HUDEP-2 (cell line): ENCODE measurements at regions not wholly inside any gene's neighbourhood (a gene's known extent, or its start where the extent isn't known, plus 50 kb on each side); places are given as distances from the start of the nearest gene placed in this dataset.

Experiments used
- DNase-seq, 76 experiments: peaks; one replicate each; lab custom pipeline; 2025; ENCODE audit not compliant: unreplicated experiment in 76 of 76; lab: John Stamatoyannopoulos, UW

- no peak for DNase-seq
Measured at GRCh38 chr4:38308728-38309311, 348.6 kb downstream of the PTTG2 start.

DNA sequence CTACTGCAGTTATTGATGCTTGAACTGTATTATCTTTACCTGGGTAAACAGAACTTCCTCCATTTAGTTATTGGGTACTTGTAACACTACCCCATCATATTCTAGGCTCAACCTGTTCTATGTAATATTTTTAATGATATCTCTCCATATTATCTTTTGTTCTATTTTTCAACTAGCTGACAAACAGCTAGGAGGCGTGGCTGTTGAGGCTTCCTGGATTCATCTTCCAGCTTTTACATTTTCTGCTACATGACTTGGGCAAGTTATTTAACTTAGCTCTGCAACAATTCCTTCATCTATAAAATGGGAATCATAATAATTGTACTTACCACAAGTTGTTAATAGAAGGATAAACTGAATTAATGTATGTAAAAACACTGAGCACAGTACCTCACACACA is 349.3 kb downstream of the PTTG2 start:
- DNase-seq = no peak

- no peak for DNase-seq
Measured at GRCh38 chr4:38310446-38311043, 350.3 kb downstream of the PTTG2 start.

GRCh38 chr4:38311495-38312126 is 351.4 kb downstream of the PTTG2 start:
- DNase-seq = no peak

GRCh38 chr4:38313175-38313574 is 350.8 kb upstream of the KLF3 start:
- DNase-seq = no peak

DNA sequence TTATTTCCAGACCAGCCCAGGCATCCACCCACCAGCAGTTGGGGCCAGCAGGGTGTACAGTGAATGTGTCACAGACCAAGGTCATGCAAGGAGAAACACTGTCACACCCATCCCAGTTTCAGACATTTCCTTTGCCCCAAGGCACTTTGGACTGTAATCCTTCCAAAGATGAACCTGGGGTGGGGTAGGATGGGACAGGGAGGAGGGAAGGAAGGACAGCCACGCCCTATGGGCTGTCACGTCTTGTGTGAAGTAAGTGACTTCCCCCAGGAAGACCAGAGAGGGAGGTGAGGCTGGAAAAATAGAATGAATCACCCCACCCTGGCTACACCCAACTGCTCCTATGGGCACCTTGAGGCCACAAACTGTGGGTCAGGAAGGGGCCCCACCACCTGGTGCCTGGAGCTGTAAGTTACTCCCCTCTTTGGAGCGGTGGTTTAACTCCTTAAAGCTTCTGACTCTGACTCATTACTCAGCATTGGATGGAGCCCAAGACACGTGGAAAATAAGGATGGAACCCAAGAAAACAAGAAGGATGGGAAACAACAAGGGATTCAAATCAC is 349.9 kb upstream of the KLF3 start:
- peak in 50 of 76 experiments; percentile 2 to 69 (median 24) for DNase-seq

GRCh38 chr4:38314663-38315062 is 349.3 kb upstream of the KLF3 start:
- DNase-seq = no peak

DNA sequence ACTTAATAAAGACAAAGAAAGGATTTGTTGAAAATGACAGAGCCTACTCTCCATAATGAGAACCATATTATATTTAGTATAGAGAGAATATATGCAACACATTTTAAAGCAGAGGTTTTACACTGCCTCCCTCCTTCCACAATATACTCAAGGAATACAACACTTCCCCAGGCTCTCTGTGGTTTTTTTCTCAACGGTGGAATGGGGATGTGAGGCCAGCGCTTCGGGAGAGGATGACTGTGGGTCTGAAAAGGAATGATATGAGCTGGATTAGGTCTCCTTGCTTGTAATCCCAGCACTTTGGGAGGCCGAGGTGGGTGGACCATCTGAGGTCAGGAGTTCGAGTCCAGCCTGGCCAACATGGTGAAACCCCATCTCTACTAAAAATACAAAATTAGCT is 348.7 kb upstream of the KLF3 start:
- DNase-seq = no peak

DNA sequence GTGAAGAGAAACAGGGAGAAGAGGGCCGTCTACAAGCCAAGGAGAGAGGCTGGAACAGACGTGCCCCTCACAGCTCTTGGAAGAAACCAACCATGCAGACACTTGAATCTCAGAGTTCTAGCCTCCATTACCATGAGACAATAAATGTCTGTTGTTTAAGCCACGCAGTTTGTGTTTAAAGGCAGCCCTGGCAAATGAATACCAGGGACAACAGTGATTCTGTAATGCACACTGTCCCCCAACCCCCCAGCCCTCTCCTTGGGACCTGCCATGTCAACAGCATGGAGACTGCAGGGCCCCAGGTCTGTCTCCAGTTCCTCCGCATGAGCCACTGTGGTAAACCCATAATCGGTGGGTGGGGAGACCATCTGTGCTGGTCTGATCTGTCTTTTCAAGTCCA is 348.0 kb upstream of the KLF3 start:
- DNase-seq = no peak

- peak in 3 of 76 experiments; percentile 7 to 8 (median 7) for DNase-seq
Measured at GRCh38 chr4:38317041-38317674, 346.8 kb upstream of the KLF3 start.

GRCh38 chr4:38318737-38319455 is 345.1 kb upstream of the KLF3 start:
- peak in 74 of 76 experiments; percentile 23 to 90 (median 79) for DNase-seq

- DNase-seq = peak; percentile 3 to 97 (median 88)
Measured at GRCh38 chr4:38319456-38320342, 344.3 kb upstream of the KLF3 start.

GRCh38 chr4:38320343-38320695 is 343.7 kb upstream of the KLF3 start:
- DNase-seq = peak in 1 of 76 experiments; percentile 16

- DNase-seq = no peak
Measured at GRCh38 chr4:38320833-38321232, 343.2 kb upstream of the KLF3 start.

GRCh38 chr4:38322714-38323113 is 341.3 kb upstream of the KLF3 start:
- DNase-seq = peak in 2 of 76 experiments; percentile 16 to 22

GRCh38 chr4:38323141-38323641 is 340.8 kb upstream of the KLF3 start:
- no peak for DNase-seq

GRCh38 chr4:38324861-38325628 is 339.0 kb upstream of the KLF3 start:
- no peak for DNase-seq

- DNase-seq = no peak
Measured at GRCh38 chr4:38325629-38325913, 338.4 kb upstream of the KLF3 start.

- DNase-seq = no peak
Measured at GRCh38 chr4:38326499-38326898, 337.5 kb upstream of the KLF3 start.
